ENCODE measurements at regions not wholly inside any gene's neighbourhood (a gene's known extent, or its start where the extent isn't known, plus 50 kb on each side); places are given as distances from the start of the nearest gene placed in this dataset.
A peak's percentile ranks its signal among the peaks of the same experiment; 100 is the strongest.

- no peak for DNase-seq
Measured at GRCh38 chr9:94159069-94159939, 75.0 kb downstream of the PTPDC1 start.

DNA sequence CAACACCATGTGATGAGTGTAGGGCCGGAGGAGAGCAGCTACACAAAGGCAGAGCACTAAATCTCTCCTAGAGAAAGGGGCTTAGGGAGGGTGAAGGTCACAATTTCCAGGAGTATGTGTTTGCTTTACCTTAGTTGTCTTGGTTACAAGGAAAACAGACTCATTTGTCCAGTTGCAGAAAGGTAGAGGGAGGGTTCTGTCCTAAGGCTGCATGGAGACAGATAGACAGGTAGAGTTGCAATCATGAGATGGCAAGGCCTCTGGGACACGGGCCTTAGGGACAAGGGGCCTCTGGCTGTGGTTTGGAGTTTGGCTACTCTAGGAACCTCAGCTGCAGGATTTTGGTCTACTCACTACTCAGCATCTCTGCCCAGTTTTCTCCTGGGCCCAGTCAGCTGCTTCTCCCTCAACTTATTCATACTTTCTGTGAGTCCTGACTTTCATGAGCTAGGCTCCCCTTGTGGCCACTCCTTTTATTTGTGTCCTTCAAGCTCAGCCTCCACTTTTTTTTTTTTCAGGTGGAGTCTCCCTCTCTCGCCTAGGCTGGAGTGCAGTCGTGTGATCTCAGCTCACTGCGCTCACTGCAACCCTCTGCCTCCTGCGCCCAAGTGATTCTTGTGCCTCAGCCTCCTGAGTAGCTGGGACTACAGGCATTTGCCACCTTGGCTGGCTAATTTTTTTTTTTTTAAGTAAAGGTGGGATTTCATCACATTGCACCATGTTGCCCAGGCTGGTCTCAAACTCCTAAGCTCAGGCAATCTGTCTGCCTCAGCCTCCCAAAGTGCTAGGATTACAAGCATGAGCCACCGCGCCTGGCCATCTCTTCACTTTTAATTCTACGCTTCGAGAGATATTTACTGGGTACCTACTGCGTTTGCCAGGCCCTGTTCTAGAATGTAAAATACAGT, 76.6 kb downstream of the PTPDC1 start:
- DNase-seq = no peak

- DNase-seq = no peak
Measured at GRCh38 chr9:94161673-94162072, 77.4 kb downstream of the PTPDC1 start.

DNA sequence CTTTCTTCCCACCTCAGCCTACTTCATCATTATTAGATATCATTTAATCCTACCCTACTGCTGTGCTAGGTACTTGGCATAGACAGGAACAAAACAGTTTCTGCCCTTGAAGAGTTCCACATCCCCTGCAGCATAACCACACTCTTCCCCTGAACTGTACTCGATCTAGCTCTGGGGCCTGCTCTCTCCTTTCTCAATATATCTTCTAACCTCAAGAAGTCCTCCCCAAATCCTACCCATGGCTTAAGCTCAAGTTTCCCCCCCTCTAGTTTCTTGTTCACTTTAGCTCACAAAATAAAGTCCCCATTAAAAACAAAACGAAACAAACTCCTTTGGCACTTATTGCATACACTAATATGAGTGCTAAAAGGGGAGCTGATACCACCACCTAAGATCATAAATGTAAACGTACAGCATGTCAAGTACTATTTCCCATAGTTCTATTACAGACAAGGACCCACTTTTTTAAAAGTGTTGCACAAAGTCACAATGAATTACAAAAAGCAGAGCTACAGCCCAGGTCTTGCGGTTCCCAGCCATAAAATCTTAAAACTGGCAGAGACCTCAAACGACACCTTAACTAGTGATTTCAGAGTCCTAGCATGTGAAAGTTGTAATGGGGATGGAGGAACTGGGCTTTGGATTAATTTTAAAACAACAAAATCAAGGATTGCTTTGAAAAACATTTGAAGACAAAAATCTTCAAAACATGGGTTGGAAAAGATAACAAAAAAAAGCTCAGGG, 80.7 kb downstream of the PTPDC1 start:
- DNase-seq = no peak

GRCh38 chr9:94165592-94166235, 81.5 kb downstream of the PTPDC1 start:
- peak; percentile 96 for DNase-seq

- peak; percentile 98 for DNase-seq
Measured at GRCh38 chr9:94166236-94166975, 82.1 kb downstream of the PTPDC1 start.

DNA sequence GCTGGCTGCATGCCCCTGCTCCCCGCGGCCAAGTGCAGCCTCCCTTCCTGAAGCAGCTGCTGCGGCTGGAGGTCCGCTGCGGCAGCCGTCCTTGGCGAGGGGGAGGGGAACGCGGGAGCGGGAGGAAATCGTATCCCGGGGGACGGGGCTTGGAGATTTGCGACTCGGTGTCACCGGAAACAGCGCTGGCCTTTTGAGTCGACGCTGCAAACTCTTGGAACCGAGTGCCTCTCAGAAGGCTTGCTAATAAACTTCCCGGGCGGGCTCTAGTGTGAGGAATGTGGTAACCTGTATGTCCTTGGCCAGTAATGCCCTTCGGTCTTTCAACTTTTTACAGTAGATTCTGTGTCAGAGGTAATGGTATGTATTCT, 82.7 kb downstream of the PTPDC1 start:
- no peak for DNase-seq

- no peak for DNase-seq
Measured at GRCh38 chr9:94167376-94167890, 83.2 kb downstream of the PTPDC1 start.

DNA sequence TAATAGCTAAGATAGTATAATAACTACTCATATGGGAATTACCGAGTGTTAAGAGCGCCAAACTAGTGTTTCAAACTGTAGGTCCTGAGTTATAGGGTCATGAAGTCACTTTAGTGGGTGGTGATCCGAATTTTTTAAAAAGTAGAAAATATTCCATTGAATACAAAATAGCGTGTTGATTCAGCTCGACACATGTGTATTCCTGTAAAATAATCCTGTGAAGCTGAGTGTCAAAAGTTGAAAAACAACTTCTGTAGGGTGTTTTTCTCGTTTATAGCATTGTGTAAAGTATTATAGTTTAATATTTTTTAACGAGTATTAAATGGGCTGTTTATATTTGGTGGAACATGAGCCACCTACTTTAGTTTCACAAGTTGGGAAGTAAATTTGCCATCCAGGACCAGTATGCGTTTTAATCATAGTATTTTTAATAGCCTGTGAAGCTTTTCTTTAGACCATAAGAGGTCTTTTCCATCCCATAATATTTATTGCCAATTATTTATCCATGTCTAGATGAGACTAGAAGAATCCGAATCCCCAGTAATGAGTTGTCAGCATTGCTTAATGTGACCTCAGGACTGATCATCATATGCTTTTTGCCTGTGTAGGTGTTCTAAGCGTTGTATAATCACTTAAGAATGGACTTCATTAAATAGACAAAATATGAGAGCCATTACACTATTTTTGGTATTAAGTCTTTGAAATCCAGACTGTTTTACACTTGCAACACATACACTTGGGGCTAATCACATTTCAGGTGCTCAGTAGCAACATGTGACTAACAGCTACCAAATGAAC, 84.1 kb downstream of the PTPDC1 start:
- no peak for DNase-seq

GRCh38 chr9:94169968-94170367, 85.7 kb downstream of the PTPDC1 start:
- no peak for DNase-seq

GRCh38 chr9:94173632-94174031, 85.5 kb upstream of the ZNF169 start:
- no peak for DNase-seq

- no peak for DNase-seq
Measured at GRCh38 chr9:94174164-94174563, 84.9 kb upstream of the ZNF169 start.

DNA sequence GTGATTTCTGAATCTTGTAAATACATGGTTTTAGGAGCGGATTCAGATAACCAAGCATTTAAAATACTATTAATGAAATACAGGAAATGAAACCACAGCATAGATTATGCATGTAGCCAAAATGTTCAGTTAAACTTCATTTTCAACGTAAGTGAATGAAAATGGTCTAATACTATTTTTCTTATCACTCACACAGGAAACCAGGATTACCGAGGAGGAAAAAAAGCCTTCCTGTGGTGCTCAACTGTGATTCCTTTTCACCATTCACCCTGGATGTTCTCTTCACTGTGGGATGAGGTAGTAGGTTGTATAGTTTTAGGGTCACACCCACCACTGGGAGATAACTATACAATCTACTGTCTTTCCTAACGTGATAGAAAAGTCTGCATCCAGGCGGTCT, 83.4 kb upstream of the ZNF169 start:
- no peak for DNase-seq

DNA sequence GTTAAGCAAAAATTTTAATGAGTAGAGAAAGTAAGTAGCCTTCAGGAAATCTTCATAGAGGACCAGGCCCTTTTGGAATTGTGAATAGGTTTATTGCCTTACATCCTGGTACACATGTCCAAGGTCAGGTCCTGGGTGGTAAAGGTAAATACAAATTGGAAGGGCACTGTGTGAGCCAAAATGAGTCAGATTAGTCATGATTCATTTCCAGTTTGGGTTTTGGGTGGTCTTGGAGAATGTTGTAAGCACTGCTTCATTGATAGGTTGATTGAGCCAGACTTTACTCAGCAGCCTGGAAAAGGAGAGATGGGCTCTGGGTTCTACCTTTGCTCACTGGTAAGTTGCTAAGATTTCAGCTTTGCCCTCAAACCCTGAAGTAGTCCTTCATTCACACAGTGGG, 82.5 kb upstream of the ZNF169 start:
- DNase-seq = no peak

DNA sequence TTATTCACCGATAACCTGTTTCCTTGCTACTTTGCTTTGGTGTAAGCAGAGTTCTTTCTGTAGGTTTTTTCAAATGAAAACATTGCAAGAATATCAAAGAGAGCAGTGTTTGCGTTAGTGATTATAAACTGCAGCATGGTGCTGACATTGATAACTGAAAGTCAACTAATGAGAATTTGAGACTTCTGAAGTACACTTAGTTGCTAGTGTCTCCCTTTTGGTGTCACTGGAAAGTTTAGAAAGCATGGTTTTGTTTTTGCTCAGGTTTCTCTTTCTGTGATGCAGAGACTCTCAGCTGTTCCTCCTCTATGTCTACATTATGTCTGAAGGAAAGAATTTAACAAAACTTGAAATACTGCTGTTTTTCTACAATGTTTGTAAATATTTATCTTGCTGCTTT, 80.2 kb upstream of the ZNF169 start:
- DNase-seq = no peak

DNA sequence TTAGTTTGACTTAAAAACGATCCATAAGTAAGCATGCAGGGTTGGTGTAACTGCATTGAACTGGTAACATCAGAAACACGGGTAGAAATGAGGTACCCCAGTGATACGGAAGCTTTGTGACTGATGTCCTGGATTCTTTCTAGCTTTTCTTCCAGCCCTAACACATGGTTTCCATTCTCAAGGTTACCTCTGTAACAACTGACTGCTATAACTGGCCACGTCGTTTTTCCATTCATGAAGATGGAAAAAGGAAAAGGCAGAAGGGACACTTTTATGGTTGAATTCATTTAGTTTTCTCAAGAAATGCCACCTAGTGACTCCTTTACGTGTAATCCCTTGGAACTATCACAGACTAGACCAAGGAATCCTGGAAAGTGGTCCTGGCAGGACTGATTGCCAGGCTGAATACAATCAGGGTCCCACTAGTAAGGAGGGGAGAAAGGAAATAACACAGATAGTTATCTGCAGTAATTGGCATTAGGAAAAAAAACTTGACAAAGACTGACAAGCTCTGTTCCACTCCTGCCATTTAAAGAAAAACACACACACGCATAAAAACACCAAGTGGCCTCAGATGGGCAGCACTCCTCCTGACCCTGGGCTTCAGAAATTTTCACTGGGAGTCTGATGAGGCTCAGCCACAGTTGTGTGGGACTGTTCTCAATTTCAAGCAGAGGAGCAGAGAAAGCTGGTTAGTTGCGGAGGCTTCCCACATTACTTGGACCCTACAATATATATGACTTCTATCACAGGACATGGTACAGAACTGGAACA, 77.5 kb upstream of the ZNF169 start:
- DNase-seq = no peak

DNA sequence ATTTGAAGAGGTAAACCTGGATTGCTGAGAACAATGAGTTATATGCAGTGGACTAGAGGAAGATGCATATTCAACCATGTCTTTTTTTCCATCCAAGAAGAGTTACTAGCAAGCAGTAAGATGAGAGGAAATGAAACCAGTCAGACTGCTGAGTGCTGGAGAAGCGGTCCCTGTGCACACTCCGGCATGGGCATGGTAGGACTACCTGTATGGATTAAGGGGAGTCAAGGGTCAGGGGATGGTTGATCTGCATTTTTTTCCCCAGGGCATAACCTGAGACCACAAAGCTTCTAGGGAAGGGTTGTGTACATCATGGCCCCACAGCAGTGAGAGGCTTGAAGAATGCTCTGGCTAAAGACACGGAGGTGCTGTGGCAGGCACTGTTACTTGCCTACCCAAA, 76.6 kb upstream of the ZNF169 start:
- DNase-seq = no peak

DNA sequence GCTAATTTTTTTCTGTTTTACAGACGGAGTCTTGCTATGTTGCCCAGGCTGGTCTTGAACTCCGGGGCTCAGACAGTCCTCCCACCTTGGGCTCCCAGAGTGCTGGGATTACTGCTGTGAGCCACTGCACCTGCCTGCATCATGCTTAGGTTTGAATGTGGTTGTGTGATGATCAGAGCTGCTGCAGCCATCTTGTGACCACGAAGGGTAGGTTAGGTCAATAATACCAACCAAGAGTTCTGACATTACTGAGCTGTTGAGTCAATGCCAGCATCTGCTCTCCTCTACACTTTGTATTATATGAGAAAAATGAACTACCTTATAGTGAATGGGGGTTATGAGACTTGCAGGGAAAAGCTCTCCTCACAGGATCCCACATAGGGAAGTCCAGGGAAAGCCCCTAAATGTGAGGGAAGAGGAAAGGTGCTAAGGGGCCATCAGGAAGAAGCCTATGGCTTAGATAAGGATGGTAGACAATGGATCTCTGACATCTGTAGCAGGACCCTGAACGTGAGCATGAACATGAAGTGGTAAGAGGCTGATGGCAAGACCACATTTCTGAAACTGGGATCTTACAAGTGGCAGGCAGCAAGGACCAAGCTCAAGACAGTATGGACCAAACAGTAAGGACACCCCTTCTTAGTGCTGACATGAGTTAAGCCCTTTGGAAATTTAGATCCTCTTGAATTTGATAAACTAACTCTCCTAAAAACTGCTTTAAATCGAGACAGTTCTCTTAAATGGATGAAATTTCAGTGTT, 75.7 kb upstream of the ZNF169 start:
- no peak for DNase-seq

DNA sequence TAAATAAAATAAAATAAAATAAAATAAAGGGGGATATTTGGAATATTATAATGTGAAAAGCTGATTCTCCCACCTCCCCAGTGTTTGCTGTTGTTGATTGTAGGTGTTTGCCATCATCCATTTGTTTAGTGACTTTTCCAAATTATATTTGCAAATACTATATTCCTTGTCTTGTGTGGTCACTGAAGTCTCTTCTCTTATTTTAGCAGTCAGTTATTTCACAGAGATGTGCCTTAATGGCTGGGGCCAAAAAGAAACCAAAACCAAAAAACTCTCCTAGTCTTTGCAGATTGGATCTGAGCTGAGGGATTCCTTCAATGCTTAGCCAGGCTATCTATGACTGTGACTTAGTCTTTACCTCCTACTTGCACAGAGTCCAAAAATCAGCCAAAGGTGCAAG, 70.9 kb upstream of the ZNF169 start:
- no peak for DNase-seq

All from NCI-H2171 (cell line).